Skeletal muscle satellite cell (primary cell): ENCODE measurements at regions not wholly inside any gene's neighbourhood (a gene's known extent, or its start where the extent isn't known, plus 50 kb on each side); places are given as distances from the start of the nearest gene placed in this dataset.

Experiments
- H3K27me3 ChIP-seq: 2 replicates; pipeline ENCODE4 v1.7.0; 2013; ENCODE audit warnings: low read length; ENCODE audit not compliant: control insufficient read depth, insufficient read depth
- H3K36me3 ChIP-seq: 2 replicates; pipeline ENCODE4 v1.7.0; 2013; ENCODE audit warnings: mild to moderate bottlenecking, control low read depth, low read length; ENCODE audit not compliant: insufficient read depth
- H3K4me1 ChIP-seq: 2 replicates; pipeline ENCODE4 v1.7.0; 2013; ENCODE audit warnings: low read length; ENCODE audit not compliant: control insufficient read depth, insufficient read depth
- H3K4me2 ChIP-seq: 2 replicates; pipeline ENCODE4 v1.7.0; 2013; ENCODE audit warnings: mild to moderate bottlenecking, low read length
- H3K4me3 ChIP-seq: 2 replicates; pipeline ENCODE4 v1.7.0; 2013; ENCODE audit warnings: low read length
- H3K9ac ChIP-seq: 2 replicates; pipeline ENCODE4 v1.7.0; 2013; ENCODE audit warnings: mild to moderate bottlenecking, low read depth, low read length, moderate library complexity
- H3K9me3 ChIP-seq: replicated peaks from 2 replicates; pipeline ENCODE4 v1.7.0; 2013; ENCODE audit warnings: mild to moderate bottlenecking, control low read depth, low read length

DNA sequence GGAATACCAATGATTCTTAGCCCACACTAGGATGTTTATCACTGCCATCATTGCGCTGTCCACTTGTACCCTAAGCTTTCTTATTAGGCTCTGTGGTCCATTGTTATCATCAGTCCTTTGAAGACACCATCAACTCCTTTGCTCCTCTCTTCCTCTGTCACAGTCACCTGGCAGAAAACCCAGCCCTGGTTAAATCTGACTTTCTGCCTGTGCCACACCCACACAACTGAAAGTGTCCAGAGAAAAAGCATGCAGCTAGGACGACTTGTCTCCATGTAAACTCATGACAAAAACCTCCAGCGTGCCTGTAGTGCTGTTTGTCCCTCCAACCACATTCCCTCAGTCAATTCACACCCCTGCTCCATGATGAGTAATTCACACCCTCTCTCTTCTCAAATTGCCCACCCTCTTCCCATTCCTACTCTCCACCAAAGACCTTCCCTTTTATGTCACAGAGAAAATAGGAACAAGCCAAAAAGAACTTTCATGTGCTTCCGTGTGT, 297.4 kb upstream of the MGAT5 start:
- no peaks in the 10 kb centered on the region for H3K36me3 ChIP-seq
- no peak overlapping the region for H3K9ac ChIP-seq
- H3K4me2 ChIP-seq, result no peak overlapping the region
- no peak overlapping the region for H3K4me3 ChIP-seq
- H3K27me3 ChIP-seq, result no peaks in the 10 kb centered on the region
- H3K9me3 ChIP-seq, result no peaks in the 10 kb centered on the region
- no peaks in the 10 kb centered on the region for H3K4me1 ChIP-seq

GRCh38 chr2:133957724-133958480, 296.0 kb upstream of the MGAT5 start:
- Histone ChIP-seq H3K4me2 (no peak overlapping the region), H3K27me3 (peaks cover 5% of the 10 kb centered on the region), H3K36me3 (no peaks in the 10 kb centered on the region), H3K9me3 (no peaks in the 10 kb centered on the region), H3K4me1 (no peaks in the 10 kb centered on the region), H3K4me3 (no peak overlapping the region), H3K9ac (no peak overlapping the region)

- no peaks in the 10 kb centered on the region for H3K9me3 ChIP-seq
- no peak overlapping the region for H3K4me3 ChIP-seq
- no peaks in the 10 kb centered on the region for H3K36me3 ChIP-seq
- H3K4me1 ChIP-seq, result no peaks in the 10 kb centered on the region
- peaks cover 5% of the 10 kb centered on the region for H3K27me3 ChIP-seq
- no peak overlapping the region for H3K9ac ChIP-seq
- no peak overlapping the region for H3K4me2 ChIP-seq
Observed at GRCh38 chr2:133959066-133959465, 294.8 kb upstream of the MGAT5 start.

GRCh38 chr2:133966720-133967304, 287.1 kb upstream of the MGAT5 start:
- H3K4me1 ChIP-seq, result no peaks in the 10 kb centered on the region
- no peaks in the 10 kb centered on the region for H3K9me3 ChIP-seq
- H3K4me2 ChIP-seq, result no peak overlapping the region
- peaks cover 11% of the 10 kb centered on the region for H3K27me3 ChIP-seq
- no peaks in the 10 kb centered on the region for H3K36me3 ChIP-seq
- no peak overlapping the region for H3K9ac ChIP-seq
- H3K4me3 ChIP-seq, result no peak overlapping the region

- Histone ChIP-seq H3K27me3 (peaks cover 6% of the 10 kb centered on the region), H3K4me2 (no peak overlapping the region), H3K36me3 (no peaks in the 10 kb centered on the region), H3K4me1 (no peaks in the 10 kb centered on the region), H3K4me3 (no peak overlapping the region), H3K9me3 (no peaks in the 10 kb centered on the region), H3K9ac (no peak overlapping the region)
Observed at GRCh38 chr2:133967326-133967725, 286.5 kb upstream of the MGAT5 start.

GRCh38 chr2:133968446-133968845, 285.4 kb upstream of the MGAT5 start:
- H3K4me2 ChIP-seq, result no peak overlapping the region
- no peaks in the 10 kb centered on the region for H3K9me3 ChIP-seq
- no peaks in the 10 kb centered on the region for H3K36me3 ChIP-seq
- H3K9ac ChIP-seq, result no peak overlapping the region
- no peak overlapping the region for H3K4me3 ChIP-seq
- H3K4me1 ChIP-seq, result no peaks in the 10 kb centered on the region
- peaks cover 6% of the 10 kb centered on the region for H3K27me3 ChIP-seq

- Histone ChIP-seq H3K36me3 (no peaks in the 10 kb centered on the region), H3K9ac (no peak overlapping the region), H3K4me1 (no peaks in the 10 kb centered on the region), H3K9me3 (no peaks in the 10 kb centered on the region), H3K27me3 (peaks cover 6% of the 10 kb centered on the region), H3K4me2 (no peak overlapping the region), H3K4me3 (no peak overlapping the region)
Observed at GRCh38 chr2:133970641-133971040, 283.2 kb upstream of the MGAT5 start.

DNA sequence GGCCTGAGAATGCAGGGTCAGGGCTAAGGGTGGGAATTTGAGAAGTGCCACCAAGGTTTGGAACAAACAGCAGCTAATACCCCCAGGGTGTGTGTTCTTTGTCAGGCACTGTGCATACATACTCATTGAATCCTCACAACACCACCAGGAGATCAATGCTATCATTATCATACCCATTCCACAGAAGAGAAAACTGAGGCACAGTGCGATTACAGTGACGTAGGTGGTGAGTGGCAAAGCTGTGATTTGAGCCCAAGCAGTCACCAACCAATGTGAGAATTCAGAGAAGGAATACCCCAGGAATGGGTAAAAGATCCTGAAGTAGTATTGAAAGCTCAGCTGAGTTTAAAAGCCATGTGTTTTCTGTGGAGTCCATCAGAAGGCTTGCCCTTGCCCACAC, 281.6 kb upstream of the MGAT5 start:
- Histone ChIP-seq H3K27me3 (peaks cover 6% of the 10 kb centered on the region), H3K36me3 (no peaks in the 10 kb centered on the region), H3K4me3 (no peak overlapping the region), H3K4me1 (no peaks in the 10 kb centered on the region), H3K9me3 (no peaks in the 10 kb centered on the region), H3K9ac (no peak overlapping the region), H3K4me2 (no peak overlapping the region)

DNA sequence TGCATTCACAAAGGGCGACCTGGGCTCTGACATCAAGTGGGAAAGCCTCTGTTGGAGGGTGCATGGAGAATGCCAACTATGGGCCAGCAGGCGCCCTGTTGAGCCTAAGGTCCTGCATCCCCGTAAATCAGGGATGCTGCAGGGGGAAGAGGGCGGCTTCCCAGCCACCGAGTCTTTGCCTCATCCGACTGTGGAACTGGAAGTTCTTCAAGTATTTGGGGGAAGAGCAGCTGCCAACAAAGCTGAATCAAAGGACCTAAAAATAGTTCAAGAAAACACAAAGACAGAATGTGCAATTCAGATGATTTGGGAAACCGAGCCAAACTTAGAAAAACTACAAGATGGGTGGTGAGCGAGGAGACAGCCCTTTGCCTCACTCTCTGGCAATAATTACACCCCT, 281.1 kb upstream of the MGAT5 start:
- Histone ChIP-seq H3K4me1 (no peaks in the 10 kb centered on the region), H3K27me3 (peaks cover 6% of the 10 kb centered on the region), H3K36me3 (no peaks in the 10 kb centered on the region), H3K4me2 (no peak overlapping the region), H3K9me3 (no peaks in the 10 kb centered on the region), H3K4me3 (no peak overlapping the region), H3K9ac (no peak overlapping the region)

GRCh38 chr2:133974353-133974752, 279.5 kb upstream of the MGAT5 start:
- Histone ChIP-seq H3K36me3 (no peaks in the 10 kb centered on the region), H3K4me2 (no peak overlapping the region), H3K4me3 (no peak overlapping the region), H3K9me3 (no peaks in the 10 kb centered on the region), H3K9ac (no peak overlapping the region), H3K27me3 (peaks cover 6% of the 10 kb centered on the region), H3K4me1 (no peaks in the 10 kb centered on the region)

DNA sequence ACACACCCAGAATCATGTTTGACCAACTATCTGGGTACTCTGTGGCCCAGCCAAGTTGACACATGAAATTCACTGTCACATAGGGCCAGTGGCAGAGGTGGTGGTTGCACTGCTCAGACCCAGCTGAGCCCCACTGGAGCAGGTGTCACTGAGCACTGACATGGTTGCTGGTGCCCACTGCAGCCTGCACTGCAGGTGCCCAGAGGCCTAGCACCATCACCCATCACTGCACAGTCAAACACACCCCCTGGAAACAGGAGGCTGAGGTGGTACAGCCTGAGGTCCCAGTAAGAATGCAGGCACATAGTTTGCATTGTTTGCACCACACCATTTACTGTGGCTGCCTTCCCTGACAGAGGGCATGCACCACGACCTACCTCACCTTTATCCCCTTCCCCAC, 278.7 kb upstream of the MGAT5 start:
- Histone ChIP-seq H3K27me3 (peaks cover 6% of the 10 kb centered on the region), H3K9ac (no peak overlapping the region), H3K4me2 (no peak overlapping the region), H3K4me1 (no peaks in the 10 kb centered on the region), H3K9me3 (no peaks in the 10 kb centered on the region), H3K36me3 (no peaks in the 10 kb centered on the region), H3K4me3 (no peak overlapping the region)
